NB4 (cell line): ENCODE measurements at regions not wholly inside any gene's neighbourhood (a gene's known extent, or its start where the extent isn't known, plus 50 kb on each side); places are given as distances from the start of the nearest gene placed in this dataset.

Experiments used
- CTCF ChIP-seq: IDR thresholded peaks from one replicate; pipeline ENCODE4 v1.5.1; 2012; ENCODE audit warnings: low read depth, low read length
- MYC ChIP-seq: IDR thresholded peaks from 2 replicates; pipeline ENCODE4 v1.6.1; 2011; ENCODE audit warnings: low read depth, low read length
- POLR2A ChIP-seq: IDR thresholded peaks from 2 replicates; pipeline ENCODE4 v1.6.1; 2011; ENCODE audit warnings: mild to moderate bottlenecking; ENCODE audit not compliant: insufficient read length; ENCODE audit errors: extremely low read depth

DNA sequence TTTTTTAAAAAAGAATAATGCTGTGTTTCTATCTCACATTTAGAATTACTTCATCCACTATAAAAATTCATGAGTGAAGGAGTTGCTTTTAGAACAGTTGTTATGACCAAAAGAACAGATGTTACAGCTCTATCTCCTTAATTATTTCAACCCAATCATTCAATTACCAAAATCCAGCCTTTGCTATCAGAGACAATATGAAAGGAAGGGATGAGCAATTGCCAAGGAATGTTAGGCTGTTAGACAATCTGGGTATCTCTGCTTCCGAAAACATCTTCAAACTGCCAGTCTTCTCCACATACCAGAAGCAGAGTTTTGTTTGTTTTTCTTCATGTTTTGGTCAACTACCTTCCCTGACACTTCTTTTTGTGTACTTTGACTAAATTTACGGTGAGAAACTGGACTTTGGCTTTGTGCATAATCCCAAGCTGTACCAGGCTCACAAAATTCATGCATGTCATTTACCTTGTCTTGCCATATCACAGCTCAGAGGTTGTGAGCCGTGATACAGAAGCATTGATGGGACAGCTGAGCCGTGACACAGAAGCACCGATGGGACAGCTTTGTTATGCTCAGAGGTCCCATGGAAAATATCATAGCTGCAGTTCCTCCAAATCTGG, 405.5 kb downstream of the KIF4B start:
- TF ChIP-seq CTCF = no peak
- no peak for TF ChIP-seq POLR2A
- no peak for TF ChIP-seq MYC
